ENCODE measurements at regions not wholly inside any gene's neighbourhood (a gene's known extent, or its start where the extent isn't known, plus 50 kb on each side); places are given as distances from the start of the nearest gene placed in this dataset.

GRCh38 chr13:97124915-97125809, 97.0 kb upstream of the MBNL2 start:
- Histone ChIP-seq H3K4me1 (ENCODE audit: control insufficient read depth in 1 of 2, insufficient read depth in 2 of 2, low read length in 2 of 2) (peaks cover 12 to 32% of the 10 kb centered on the region in 2 donors), H3K27me3 (ENCODE audit: low read depth, low read length) (no peaks in the 10 kb centered on the region), H3K4me3 (ENCODE audit: low read depth in 1 of 2, low read length in 2 of 2) (peak overlapping the region in 1 of 2 donors; percentile 3), H3K27ac (ENCODE audit: low read length) (no peak overlapping the region), H3K36me3 (ENCODE audit: control insufficient read depth in 1 of 2, insufficient read depth in 2 of 2, low read length in 2 of 2) (no peaks in the 10 kb centered on the region), H3K9me3 (ENCODE audit: control insufficient read depth in 1 of 2, low read length in 2 of 2) (no peaks in the 10 kb centered on the region)

GRCh38 chr13:97125810-97126738, 96.1 kb upstream of the MBNL2 start:
- peaks cover 12 to 32% of the 10 kb centered on the region in 2 donors for H3K4me1 ChIP-seq (ENCODE audit: control insufficient read depth in 1 of 2, insufficient read depth in 2 of 2, low read length in 2 of 2)

GRCh38 chr13:97127842-97128241, 94.3 kb upstream of the MBNL2 start:
- Histone ChIP-seq H3K27me3 (ENCODE audit: low read depth, low read length) (no peaks in the 10 kb centered on the region), H3K27ac (ENCODE audit: low read length) (no peak overlapping the region)

More at GRCh38 chr13:97125810-97126738, 96.1 kb upstream of the MBNL2 start:
- no peaks in the 10 kb centered on the region for H3K27me3 ChIP-seq (ENCODE audit: low read depth, low read length)
- H3K36me3 ChIP-seq (ENCODE audit: control insufficient read depth in 1 of 2, insufficient read depth in 2 of 2, low read length in 2 of 2) = no peaks in the 10 kb centered on the region
- H3K9me3 ChIP-seq (ENCODE audit: control insufficient read depth in 1 of 2, low read length in 2 of 2) = no peaks in the 10 kb centered on the region
- H3K4me3 ChIP-seq (ENCODE audit: low read depth in 1 of 2, low read length in 2 of 2) = peak overlapping the region in 1 of 2 donors; percentile 3
- no peak overlapping the region for H3K27ac ChIP-seq (ENCODE audit: low read length)

GRCh38 chr13:97130190-97130589, 91.9 kb upstream of the MBNL2 start:
- no peak overlapping the region for H3K4me3 ChIP-seq (ENCODE audit: low read depth in 1 of 2, low read length in 2 of 2)
- H3K4me1 ChIP-seq (ENCODE audit: control insufficient read depth in 1 of 2, insufficient read depth in 2 of 2, low read length in 2 of 2) = peaks cover 4 to 13% of the 10 kb centered on the region in 2 donors
- no peak overlapping the region for H3K27ac ChIP-seq (ENCODE audit: low read length)
- H3K27me3 ChIP-seq (ENCODE audit: low read depth, low read length) = no peaks in the 10 kb centered on the region
- H3K9me3 ChIP-seq (ENCODE audit: control insufficient read depth in 1 of 2, low read length in 2 of 2) = no peaks in the 10 kb centered on the region
- no peaks in the 10 kb centered on the region for H3K36me3 ChIP-seq (ENCODE audit: control insufficient read depth in 1 of 2, insufficient read depth in 2 of 2, low read length in 2 of 2)

More at GRCh38 chr13:97127842-97128241, 94.3 kb upstream of the MBNL2 start:
- Histone ChIP-seq H3K4me1 (ENCODE audit: control insufficient read depth in 1 of 2, insufficient read depth in 2 of 2, low read length in 2 of 2) (peaks cover 12 to 28% of the 10 kb centered on the region in 2 donors), H3K36me3 (ENCODE audit: control insufficient read depth in 1 of 2, insufficient read depth in 2 of 2, low read length in 2 of 2) (no peaks in the 10 kb centered on the region), H3K9me3 (ENCODE audit: control insufficient read depth in 1 of 2, low read length in 2 of 2) (no peaks in the 10 kb centered on the region), H3K4me3 (ENCODE audit: low read depth in 1 of 2, low read length in 2 of 2) (no peak overlapping the region)

- H3K4me1 ChIP-seq (ENCODE audit: control insufficient read depth in 1 of 2, insufficient read depth in 2 of 2, low read length in 2 of 2) = peaks cover under 1 to 4% of the 10 kb centered on the region in 2 donors
- H3K27me3 ChIP-seq (ENCODE audit: low read depth, low read length) = no peaks in the 10 kb centered on the region
- no peak overlapping the region for H3K4me3 ChIP-seq (ENCODE audit: low read depth in 1 of 2, low read length in 2 of 2)
- no peaks in the 10 kb centered on the region for H3K36me3 ChIP-seq (ENCODE audit: control insufficient read depth in 1 of 2, insufficient read depth in 2 of 2, low read length in 2 of 2)
- no peak overlapping the region for H3K27ac ChIP-seq (ENCODE audit: low read length)
- H3K9me3 ChIP-seq (ENCODE audit: control insufficient read depth in 1 of 2, low read length in 2 of 2) = no peaks in the 10 kb centered on the region
Measured at GRCh38 chr13:97131447-97131846, 90.7 kb upstream of the MBNL2 start.

- Histone ChIP-seq H3K9me3 (ENCODE audit: control insufficient read depth in 1 of 2, low read length in 2 of 2) (no peaks in the 10 kb centered on the region), H3K36me3 (ENCODE audit: control insufficient read depth in 1 of 2, insufficient read depth in 2 of 2, low read length in 2 of 2) (no peaks in the 10 kb centered on the region), H3K4me1 (ENCODE audit: control insufficient read depth in 1 of 2, insufficient read depth in 2 of 2, low read length in 2 of 2) (no peaks in the 10 kb centered on the region), H3K4me3 (ENCODE audit: low read depth in 1 of 2, low read length in 2 of 2) (no peak overlapping the region), H3K27me3 (ENCODE audit: low read depth, low read length) (no peaks in the 10 kb centered on the region), H3K27ac (ENCODE audit: low read length) (no peak overlapping the region)
Measured at GRCh38 chr13:97133554-97133953, 88.6 kb upstream of the MBNL2 start.

GRCh38 chr13:97133955-97134354, 88.2 kb upstream of the MBNL2 start:
- no peaks in the 10 kb centered on the region for H3K27me3 ChIP-seq (ENCODE audit: low read depth, low read length)

GRCh38 chr13:97134364-97135095, 87.6 kb upstream of the MBNL2 start:
- H3K36me3 ChIP-seq (ENCODE audit: control insufficient read depth in 1 of 2, insufficient read depth in 2 of 2, low read length in 2 of 2) = no peaks in the 10 kb centered on the region
- H3K27ac ChIP-seq (ENCODE audit: low read length) = no peak overlapping the region

More at GRCh38 chr13:97133955-97134354, 88.2 kb upstream of the MBNL2 start:
- no peaks in the 10 kb centered on the region for H3K4me1 ChIP-seq (ENCODE audit: control insufficient read depth in 1 of 2, insufficient read depth in 2 of 2, low read length in 2 of 2)
- no peaks in the 10 kb centered on the region for H3K36me3 ChIP-seq (ENCODE audit: control insufficient read depth in 1 of 2, insufficient read depth in 2 of 2, low read length in 2 of 2)
- no peak overlapping the region for H3K4me3 ChIP-seq (ENCODE audit: low read depth in 1 of 2, low read length in 2 of 2)
- no peaks in the 10 kb centered on the region for H3K9me3 ChIP-seq (ENCODE audit: control insufficient read depth in 1 of 2, low read length in 2 of 2)
- no peak overlapping the region for H3K27ac ChIP-seq (ENCODE audit: low read length)

GRCh38 chr13:97135883-97136282, 86.2 kb upstream of the MBNL2 start:
- Histone ChIP-seq H3K4me1 (ENCODE audit: control insufficient read depth in 1 of 2, insufficient read depth in 2 of 2, low read length in 2 of 2) (peaks cover 2 to 5% of the 10 kb centered on the region in 2 donors), H3K27ac (ENCODE audit: low read length) (no peak overlapping the region), H3K9me3 (ENCODE audit: control insufficient read depth in 1 of 2, low read length in 2 of 2) (no peaks in the 10 kb centered on the region), H3K4me3 (ENCODE audit: low read depth in 1 of 2, low read length in 2 of 2) (no peak overlapping the region), H3K36me3 (ENCODE audit: control insufficient read depth in 1 of 2, insufficient read depth in 2 of 2, low read length in 2 of 2) (no peaks in the 10 kb centered on the region), H3K27me3 (ENCODE audit: low read depth, low read length) (no peaks in the 10 kb centered on the region)

More at GRCh38 chr13:97134364-97135095, 87.6 kb upstream of the MBNL2 start:
- Histone ChIP-seq H3K9me3 (ENCODE audit: control insufficient read depth in 1 of 2, low read length in 2 of 2) (no peaks in the 10 kb centered on the region), H3K4me1 (ENCODE audit: control insufficient read depth in 1 of 2, insufficient read depth in 2 of 2, low read length in 2 of 2) (no peaks in the 10 kb centered on the region), H3K4me3 (ENCODE audit: low read depth in 1 of 2, low read length in 2 of 2) (no peak overlapping the region), H3K27me3 (ENCODE audit: low read depth, low read length) (no peaks in the 10 kb centered on the region)

GRCh38 chr13:97136418-97136817, 85.7 kb upstream of the MBNL2 start:
- peaks cover 8 to 10% of the 10 kb centered on the region in 2 donors for H3K4me1 ChIP-seq (ENCODE audit: control insufficient read depth in 1 of 2, insufficient read depth in 2 of 2, low read length in 2 of 2)
- no peaks in the 10 kb centered on the region for H3K36me3 ChIP-seq (ENCODE audit: control insufficient read depth in 1 of 2, insufficient read depth in 2 of 2, low read length in 2 of 2)
- H3K27ac ChIP-seq (ENCODE audit: low read length) = no peak overlapping the region
- H3K9me3 ChIP-seq (ENCODE audit: control insufficient read depth in 1 of 2, low read length in 2 of 2) = no peaks in the 10 kb centered on the region
- no peaks in the 10 kb centered on the region for H3K27me3 ChIP-seq (ENCODE audit: low read depth, low read length)
- H3K4me3 ChIP-seq (ENCODE audit: low read depth in 1 of 2, low read length in 2 of 2) = no peak overlapping the region
